ENCODE measurements at regions not wholly inside any gene's neighbourhood (a gene's known extent, or its start where the extent isn't known, plus 50 kb on each side); places are given as distances from the start of the nearest gene placed in this dataset.

- DNase-seq, result no peak
Observed at GRCh38 chr13:85742355-85742754, 56.9 kb downstream of the SLITRK6 start.

DNA sequence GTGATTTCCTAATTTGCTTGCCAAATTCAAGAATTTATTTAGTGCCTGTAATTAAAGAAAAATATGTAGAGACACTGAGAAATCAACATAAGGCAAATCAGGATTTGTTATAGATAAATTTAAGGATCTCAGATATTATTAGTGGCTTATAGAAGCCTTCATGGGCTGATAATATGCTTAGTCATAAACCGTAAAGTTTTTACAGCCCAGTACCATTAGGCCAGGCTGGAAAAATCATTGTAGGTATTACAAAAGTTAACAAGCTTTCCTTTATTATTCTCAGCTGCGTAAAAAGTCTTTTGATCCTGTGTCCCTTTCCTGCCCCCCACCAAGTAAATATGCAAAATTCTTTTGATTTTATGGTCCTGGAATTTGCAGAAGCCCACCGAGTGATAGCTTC is 58.2 kb downstream of the SLITRK6 start:
- DNase-seq, result no peak

GRCh38 chr13:85738696-85739320 is 60.4 kb downstream of the SLITRK6 start:
- no peak for DNase-seq

DNA sequence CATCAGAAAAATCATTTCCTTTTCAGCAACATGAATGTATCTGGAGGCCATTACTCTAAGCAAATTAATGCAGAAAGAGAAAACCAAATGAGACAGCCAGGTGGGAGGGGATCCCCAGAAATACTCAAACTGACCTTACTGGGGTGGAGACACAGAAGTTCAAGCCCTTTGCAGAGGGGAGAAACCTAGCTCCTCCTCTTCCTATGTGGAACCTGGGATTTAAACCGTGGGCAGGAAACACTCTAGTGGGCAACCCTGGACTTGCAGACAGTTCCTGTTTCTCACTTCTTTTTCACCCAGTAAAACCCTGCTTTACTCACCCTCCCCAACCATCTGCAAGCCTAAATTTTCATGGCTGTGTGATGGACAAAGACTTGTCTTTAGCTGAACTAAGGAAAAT is 61.3 kb downstream of the SLITRK6 start:
- no peak for DNase-seq

GRCh38 chr13:85729296-85729695 is 69.9 kb downstream of the SLITRK6 start:
- no peak for DNase-seq

DNA sequence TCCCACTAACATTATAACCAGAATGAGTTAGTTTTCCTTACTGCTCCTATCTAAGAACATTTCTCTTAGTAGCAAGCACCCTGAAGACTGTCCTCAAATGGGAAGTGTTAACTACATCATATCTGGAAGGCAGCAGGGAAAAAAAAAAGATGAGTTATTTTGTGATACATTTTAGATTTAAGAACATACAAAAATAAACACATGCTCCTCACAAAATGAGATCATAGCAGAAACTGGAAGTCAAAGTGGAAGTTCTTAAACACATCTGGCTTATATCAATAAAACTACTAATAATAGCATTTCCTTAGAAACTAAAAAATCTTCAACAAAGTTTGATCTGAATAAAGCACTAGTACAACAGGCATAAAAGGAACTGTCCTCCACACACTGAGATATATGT is 70.4 kb downstream of the SLITRK6 start:
- no peak for DNase-seq

DNA sequence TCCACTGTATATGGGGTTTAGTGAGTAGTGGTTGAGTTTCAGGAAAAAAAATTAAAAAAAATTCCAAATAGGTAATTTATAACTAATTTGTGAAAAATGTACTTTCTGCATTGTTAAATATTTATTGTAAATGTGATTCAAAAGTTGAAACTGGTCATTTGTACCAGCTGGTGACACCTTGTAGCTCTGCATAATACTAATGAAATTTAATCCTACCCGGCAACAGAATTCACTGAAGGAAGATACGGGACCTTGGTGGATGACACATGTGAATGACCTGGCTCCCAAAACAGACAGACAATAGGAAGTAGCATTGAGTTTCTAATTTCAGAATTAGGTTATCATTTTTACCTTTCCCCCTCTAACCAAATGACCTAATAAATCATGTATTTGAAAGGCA is 73.8 kb downstream of the SLITRK6 start:
- DNase-seq, result no peak

DNA sequence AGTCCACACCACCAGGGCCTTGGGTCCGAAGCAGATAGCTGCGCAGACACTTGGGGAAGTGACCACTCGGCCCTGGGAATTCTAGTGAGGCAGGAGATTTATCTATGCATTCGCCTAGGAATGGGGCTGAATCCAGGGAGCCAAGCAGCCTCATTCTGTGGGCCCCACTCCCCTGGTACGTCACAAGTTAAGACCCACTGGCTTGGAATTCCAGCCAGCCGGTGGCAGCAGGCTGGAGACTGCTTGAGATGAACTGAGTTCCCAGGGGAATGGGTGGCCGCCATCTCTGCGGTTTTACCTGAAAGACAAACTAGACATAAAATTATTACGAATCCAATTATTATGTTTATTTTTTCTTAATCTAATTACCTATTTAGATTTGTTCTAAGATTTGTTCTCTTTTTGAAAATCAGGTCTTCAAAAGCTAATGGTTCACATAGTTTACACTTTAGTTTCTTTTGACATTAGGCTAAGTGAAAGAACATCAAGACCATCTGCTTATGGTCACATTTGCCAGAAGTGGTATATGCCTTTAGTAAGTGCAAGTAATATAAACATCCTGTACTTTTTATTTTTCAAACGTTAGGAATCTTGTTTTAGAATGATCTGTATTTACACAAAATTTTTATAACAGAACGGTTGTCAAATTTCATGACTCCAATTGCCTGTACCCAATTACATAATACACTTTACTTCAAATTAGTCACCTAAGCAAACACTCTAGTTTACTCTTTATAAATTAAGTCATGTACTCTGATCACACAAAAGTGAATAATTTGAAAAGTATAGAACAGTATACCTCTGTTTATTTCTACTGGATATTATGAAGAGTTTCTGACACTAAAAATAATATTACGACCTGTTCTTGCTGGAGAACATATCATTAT is 74.4 kb downstream of the SLITRK6 start:
- no peak for DNase-seq

- DNase-seq, result no peak
Observed at GRCh38 chr13:85719749-85720148, 79.5 kb downstream of the SLITRK6 start.

DNA sequence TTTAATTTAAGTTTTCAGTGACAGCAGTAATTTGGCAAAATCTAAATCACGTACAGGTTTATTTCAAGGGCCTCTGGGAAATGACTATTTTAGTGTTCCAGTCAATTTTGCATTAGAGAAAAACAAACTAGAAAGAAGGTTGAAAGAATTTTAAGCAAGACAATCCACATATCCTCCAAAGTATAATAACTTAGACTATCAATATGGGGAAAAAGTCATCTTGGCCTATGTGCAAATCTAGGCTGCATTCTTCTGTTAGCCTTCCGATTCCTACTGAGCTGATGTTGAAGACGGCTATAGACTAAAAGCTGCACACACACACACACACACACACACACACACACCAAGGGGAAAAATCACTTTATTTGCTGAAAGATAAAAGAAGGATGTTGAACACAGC is 81.3 kb downstream of the SLITRK6 start:
- no peak for DNase-seq

GRCh38 chr13:85710545-85710944 is 88.7 kb downstream of the SLITRK6 start:
- DNase-seq, result no peak

DNA sequence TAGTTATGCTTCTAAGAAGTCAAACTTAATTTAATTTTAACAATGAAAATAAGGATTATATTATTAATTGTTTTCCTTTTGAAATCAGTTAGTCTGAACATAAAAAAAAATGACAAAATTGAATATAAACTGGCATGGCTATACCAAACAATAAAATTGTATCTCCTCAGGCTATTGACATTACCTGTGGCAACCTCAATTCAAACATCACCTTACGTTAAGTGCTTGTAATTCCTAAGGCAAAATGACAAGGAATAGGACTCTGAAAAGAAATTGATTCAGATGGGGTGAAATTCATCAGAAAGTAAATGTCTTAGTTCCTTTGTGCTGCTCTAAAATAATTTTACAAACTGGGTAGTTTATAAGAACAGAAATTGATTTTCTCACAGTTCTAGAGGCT is 89.5 kb downstream of the SLITRK6 start:
- no peak for DNase-seq

DNA sequence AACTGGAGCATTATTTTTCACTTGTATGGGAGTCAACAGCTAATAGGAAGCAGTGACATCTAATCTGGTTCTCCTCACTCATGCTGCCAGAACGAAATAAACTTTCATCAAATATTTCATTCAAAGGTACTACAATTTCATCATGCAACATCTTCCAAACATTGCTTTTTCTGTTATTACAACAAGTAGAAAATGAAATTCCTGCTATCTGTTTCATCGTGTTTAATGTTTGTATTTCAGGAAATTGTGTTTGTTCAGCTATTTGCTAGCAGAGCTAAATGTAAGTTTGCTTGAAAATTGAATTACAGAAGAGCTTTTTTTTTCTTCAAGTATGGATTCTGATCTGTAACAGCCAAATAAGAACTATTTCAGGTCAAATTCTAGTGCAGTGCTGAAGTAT is 90.1 kb downstream of the SLITRK6 start:
- DNase-seq, result no peak

GRCh38 chr13:85700906-85701305 is 98.3 kb downstream of the SLITRK6 start:
- no peak for DNase-seq

GRCh38 chr13:85698256-85698655 is 101.0 kb downstream of the SLITRK6 start:
- DNase-seq, result no peak

GRCh38 chr13:85694992-85695391 is 104.2 kb downstream of the SLITRK6 start:
- no peak for DNase-seq

DNA sequence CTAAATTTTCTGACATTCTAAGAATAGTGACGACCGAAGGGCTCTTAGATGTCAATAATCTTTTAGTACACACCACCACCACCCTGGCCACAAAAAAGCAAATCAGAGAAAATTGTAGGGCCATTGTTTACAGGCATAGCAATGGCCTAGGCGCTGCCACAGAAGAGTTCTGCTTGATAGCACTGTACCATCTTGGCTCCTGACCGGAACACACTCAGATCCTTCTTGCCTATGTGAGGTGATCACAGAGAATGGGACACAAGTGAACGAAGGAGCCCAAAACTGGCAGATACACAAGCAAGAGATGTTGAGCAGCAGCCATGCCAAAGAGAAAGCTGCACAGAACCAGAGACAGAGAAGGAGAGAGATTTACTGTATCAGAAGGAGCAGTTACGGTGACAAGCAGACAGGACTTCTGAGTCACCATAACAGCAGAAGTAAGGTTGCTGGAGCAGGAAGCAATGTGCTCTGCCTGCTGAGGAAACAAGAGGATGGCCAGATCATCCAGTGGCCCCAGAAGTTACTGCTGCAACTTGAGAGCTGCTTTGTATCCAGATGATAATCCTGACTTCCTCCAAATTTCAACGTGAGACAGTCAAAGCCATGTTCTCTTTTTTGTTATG is 105.2 kb downstream of the SLITRK6 start:
- no peak for DNase-seq

GRCh38 chr13:85690368-85690767 is 108.9 kb downstream of the SLITRK6 start:
- DNase-seq, result no peak

GRCh38 chr13:85685436-85685835 is 113.8 kb downstream of the SLITRK6 start:
- DNase-seq, result no peak

GRCh38 chr13:85675151-85675907 is 123.9 kb downstream of the SLITRK6 start:
- no peak for DNase-seq

- no peak for DNase-seq
Observed at GRCh38 chr13:85671336-85671735, 127.9 kb downstream of the SLITRK6 start.

DNA sequence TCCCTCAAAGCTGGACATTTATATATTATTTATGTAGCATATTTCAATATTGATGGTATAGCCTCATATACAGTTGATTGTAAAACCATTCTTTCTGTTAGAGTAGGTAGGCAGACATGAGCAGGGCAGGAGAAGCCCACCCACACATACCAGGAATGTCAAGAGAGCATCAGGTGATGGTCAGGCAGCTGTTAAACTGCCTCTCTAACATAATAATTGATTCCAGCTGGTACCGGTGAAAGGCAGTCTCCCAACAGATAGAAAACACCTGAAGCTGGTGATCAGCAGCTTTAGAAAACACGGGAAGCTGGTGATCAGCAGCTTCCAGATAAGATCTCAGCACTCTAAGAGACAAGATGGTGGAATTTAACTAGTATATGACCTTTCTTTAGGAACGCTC is 132.9 kb downstream of the SLITRK6 start:
- no peak for DNase-seq

- DNase-seq, result no peak
Observed at GRCh38 chr13:85665286-85665685, 133.9 kb downstream of the SLITRK6 start.

All from CD4-positive, alpha-beta T cell treated with Interleukin-12 subunit alpha and Interleukin-12 subunit beta, for 1 hour (primary cell).